Adipose tissue (tissue), 3 donors: ENCODE measurements at regions not wholly inside any gene's neighbourhood (a gene's known extent, or its start where the extent isn't known, plus 50 kb on each side); places are given as distances from the start of the nearest gene placed in this dataset.

Source experiments
- H3K27ac ChIP-seq: one replicate; pipeline ENCODE4 v1.5.1; 2013; ENCODE audit warnings: low read depth, low read length
- WGBS, 3 donors: extraction: QIAGEN DNeasy Blood & Tissue Kit; methylation state at CpG; one replicate each; pipeline ENCODE4 v1.1.7; 2013; 5-methylcytosine and 5-hydroxymethylcytosine counted together
- donor health status: healthy with polysubstance abuse.
- donor health status: Bipolar disorder and iron deficiency.
- donor health status: healthy.

- WGBS, 3 donors, result 92 to 94% (median 94%) methylated on average over 9 of the region's 9 CpGs
- no peak overlapping the region for H3K27ac ChIP-seq
Observed at GRCh38 chr22:26860301-26860700, 202.9 kb downstream of the MIAT start.

- 93 to 97% (median 97%) methylated on average over 1 of the region's 1 CpG for WGBS, 3 donors
- H3K27ac ChIP-seq, result no peak overlapping the region
Observed at GRCh38 chr22:26865021-26865420, 207.6 kb downstream of the MIAT start.

- 92 to 95% (median 94%) methylated on average over 4 of the region's 4 CpGs for WGBS, 3 donors
- no peak overlapping the region for H3K27ac ChIP-seq
Observed at GRCh38 chr22:26883393-26883792, 226.0 kb downstream of the MIAT start.

- 90 to 94% (median 93%) methylated on average over 7 of the region's 7 CpGs for WGBS, 3 donors
- no peak overlapping the region for H3K27ac ChIP-seq
Observed at GRCh38 chr22:26884921-26885320, 227.5 kb downstream of the MIAT start.

- H3K27ac ChIP-seq, result no peak overlapping the region
- 48 to 77% (median 50%) methylated on average over 2 of the region's 2 CpGs for WGBS, 3 donors
Observed at GRCh38 chr22:26885441-26886261, 228.3 kb downstream of the MIAT start.

- no peak overlapping the region for H3K27ac ChIP-seq
- 69 to 83% (median 72%) methylated on average over 6 of the region's 6 CpGs for WGBS, 3 donors
Observed at GRCh38 chr22:26887456-26887855, 230.1 kb downstream of the MIAT start.

GRCh38 chr22:26887916-26888315, 230.5 kb downstream of the MIAT start:
- 68 to 83% (median 73%) methylated on average over 4 of the region's 4 CpGs for WGBS, 3 donors
- no peak overlapping the region for H3K27ac ChIP-seq

- WGBS, 3 donors, result 90 to 96% (median 95%) methylated on average over 8 of the region's 8 CpGs
- no peak overlapping the region for H3K27ac ChIP-seq
Observed at GRCh38 chr22:26888887-26889286, 231.5 kb downstream of the MIAT start.

GRCh38 chr22:26889802-26890201, 232.4 kb downstream of the MIAT start:
- WGBS, 3 donors, result 79 to 89% (median 84%) methylated on average over 7 of the region's 7 CpGs

GRCh38 chr22:26890870-26891269, 233.5 kb downstream of the MIAT start:
- WGBS, 3 donors, result 63 to 77% (median 63%) methylated on average over 5 of the region's 5 CpGs

More at GRCh38 chr22:26889802-26890201, 232.4 kb downstream of the MIAT start:
- H3K27ac ChIP-seq, result no peak overlapping the region

GRCh38 chr22:26891429-26891828, 234.0 kb downstream of the MIAT start:
- WGBS, 3 donors, result 88 to 97% (median 93%) methylated on average over 3 of the region's 3 CpGs
- H3K27ac ChIP-seq, result no peak overlapping the region

More at GRCh38 chr22:26890870-26891269, 233.5 kb downstream of the MIAT start:
- no peak overlapping the region for H3K27ac ChIP-seq

GRCh38 chr22:26892166-26893041, 235.0 kb downstream of the MIAT start:
- no peak overlapping the region for H3K27ac ChIP-seq
- WGBS, 3 donors, result 43 to 66% (median 65%) methylated on average over 20 of the region's 20 CpGs

GRCh38 chr22:26893173-26894110, 236.1 kb downstream of the MIAT start:
- WGBS, 3 donors, result 74 to 81% (median 78%) methylated on average over 18 of the region's 18 CpGs
- H3K27ac ChIP-seq, result no peak overlapping the region

- 80 to 82% (median 81%) methylated on average over 5 of the region's 5 CpGs for WGBS, 3 donors
- no peak overlapping the region for H3K27ac ChIP-seq
Observed at GRCh38 chr22:26894362-26894761, 237.0 kb downstream of the MIAT start.

- H3K27ac ChIP-seq, result no peak overlapping the region
- 35 to 52% (median 51%) methylated on average over 5 of the region's 5 CpGs for WGBS, 3 donors
Observed at GRCh38 chr22:26894766-26895485, 237.5 kb downstream of the MIAT start.

- H3K27ac ChIP-seq, result no peak overlapping the region
- WGBS, 3 donors, result 83 to 100% (median 84%) methylated on average over 1 of the region's 1 CpG
Observed at GRCh38 chr22:26897384-26897783, 240.0 kb downstream of the MIAT start.

- H3K27ac ChIP-seq, result no peak overlapping the region
- WGBS, 3 donors, result 55 to 84% (median 77%) methylated on average over 8 of the region's 8 CpGs
Observed at GRCh38 chr22:26898946-26899605, 241.7 kb downstream of the MIAT start.
